ENCODE measurements at regions not wholly inside any gene's neighbourhood (a gene's known extent, or its start where the extent isn't known, plus 50 kb on each side); places are given as distances from the start of the nearest gene placed in this dataset.
A peak's percentile ranks its signal among the peaks of the same experiment; 100 is the strongest.

GRCh38 chr9:109953300-109953699 is 173.3 kb downstream of the PALM2AKAP2 start:
- DNase-seq: no peak

GRCh38 chr9:109953813-109954497 is 174.0 kb downstream of the PALM2AKAP2 start:
- DNase-seq: no peak

- DNase-seq: peak in 2 of 3 experiments; percentile 29 to 77
Observed at GRCh38 chr9:109956717-109957440, 176.9 kb downstream of the PALM2AKAP2 start.

GRCh38 chr9:109959679-109960078 is 179.7 kb downstream of the PALM2AKAP2 start:
- no peak for DNase-seq

- DNase-seq: no peak
Observed at GRCh38 chr9:109961626-109962025, 181.6 kb downstream of the PALM2AKAP2 start.

GRCh38 chr9:109962215-109962614 is 182.2 kb downstream of the PALM2AKAP2 start:
- DNase-seq: no peak

DNA sequence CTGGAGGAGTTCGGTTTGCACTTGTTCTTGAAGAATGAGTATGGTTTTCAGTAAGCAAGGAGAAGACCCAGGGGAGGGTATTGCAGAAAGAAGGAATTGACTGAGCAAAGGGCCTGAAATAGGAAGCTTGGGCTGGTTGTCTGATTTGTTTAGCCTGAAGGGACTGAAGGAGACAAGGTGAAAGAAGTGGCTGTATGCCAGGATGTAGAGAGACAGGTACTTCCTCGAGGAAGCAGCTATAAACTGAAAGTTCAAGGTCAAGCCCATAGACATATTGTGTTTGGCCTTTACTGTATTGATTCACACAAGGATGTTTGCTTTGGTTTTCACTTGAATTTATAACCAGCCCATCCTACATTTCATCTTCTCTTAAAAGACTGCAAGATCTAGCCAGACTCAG is 183.1 kb downstream of the PALM2AKAP2 start:
- no peak for DNase-seq

DNA sequence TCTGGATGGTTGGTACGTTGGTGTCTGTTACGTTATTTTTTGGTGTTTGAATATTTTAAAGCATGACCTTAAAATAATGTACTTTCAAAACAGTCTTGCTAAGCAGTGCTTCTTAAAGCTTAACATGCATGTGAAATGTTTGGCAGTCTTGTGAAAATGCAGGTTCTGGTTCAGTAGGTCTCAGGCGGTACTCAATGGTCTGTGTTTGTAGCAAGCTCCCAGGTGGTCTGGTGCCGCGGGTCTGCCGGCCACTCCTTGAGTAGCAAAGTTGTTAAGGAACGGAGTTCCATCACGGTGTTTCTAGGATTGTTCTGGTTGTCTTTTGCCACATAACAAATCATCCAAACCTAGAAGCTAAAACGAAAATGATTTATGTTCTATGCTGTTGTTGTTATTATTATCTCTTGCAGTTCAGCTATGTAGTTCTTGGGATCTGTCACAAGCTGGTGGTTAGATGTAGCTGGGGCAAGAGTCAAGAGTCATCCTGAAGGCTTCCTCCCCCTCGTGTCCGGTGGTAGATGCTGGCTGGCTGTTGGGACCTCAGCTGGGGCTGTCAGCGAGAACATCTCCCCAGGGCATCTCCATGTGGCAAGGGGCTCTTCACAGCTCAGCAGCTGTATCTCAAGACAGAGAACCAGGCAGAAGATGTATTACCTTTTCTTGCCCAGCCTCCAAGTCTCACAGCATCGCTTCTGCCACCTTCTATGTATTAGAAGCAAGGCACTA is 186.8 kb downstream of the PALM2AKAP2 start:
- DNase-seq: no peak

DNA sequence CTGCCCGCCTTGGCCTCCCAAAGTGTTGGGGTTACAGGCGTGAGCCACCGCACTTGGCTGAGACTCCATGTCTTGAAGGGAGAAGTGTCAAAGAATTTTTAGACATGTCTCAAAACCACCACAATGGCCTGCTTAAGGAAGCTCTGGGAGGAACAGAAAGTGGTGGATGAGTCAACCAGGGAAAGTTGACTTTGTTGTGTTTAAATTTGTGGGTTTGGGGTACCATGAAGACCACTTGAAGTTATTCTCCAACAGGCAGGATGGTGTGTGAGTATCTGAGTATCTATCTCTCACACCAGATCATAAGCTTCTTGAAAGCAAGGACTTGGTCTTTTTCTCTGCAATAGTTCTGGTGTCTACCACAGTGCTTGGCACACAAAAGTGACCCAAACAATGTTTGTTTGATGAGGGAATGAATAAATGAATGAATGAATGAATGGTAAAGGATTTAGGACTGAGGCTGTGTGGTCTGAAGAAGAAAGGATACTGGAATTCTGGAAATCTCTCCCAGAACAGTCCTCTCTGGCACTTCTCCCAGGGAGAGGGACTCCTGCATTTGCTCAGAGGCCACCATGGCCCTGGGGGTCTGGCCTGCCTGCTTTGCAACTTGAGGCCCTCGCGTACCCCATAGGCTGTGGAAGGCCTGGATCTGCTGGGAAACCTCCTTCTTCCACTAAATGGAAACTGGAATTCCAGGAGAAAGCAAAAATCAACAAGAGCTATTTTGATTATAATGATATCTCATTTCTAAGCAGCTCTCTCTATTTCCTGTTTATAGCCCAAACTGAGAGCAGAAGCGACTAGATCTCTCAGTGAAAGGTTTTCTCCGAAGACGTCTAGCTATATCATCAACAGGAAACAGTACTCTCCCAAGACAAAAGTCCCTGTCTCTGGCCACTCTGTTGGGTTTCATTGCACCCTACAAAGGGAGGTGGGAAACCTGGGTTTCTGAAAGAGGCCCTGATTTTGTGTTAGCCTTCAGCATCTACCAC is 187.9 kb downstream of the PALM2AKAP2 start:
- DNase-seq: no peak

DNA sequence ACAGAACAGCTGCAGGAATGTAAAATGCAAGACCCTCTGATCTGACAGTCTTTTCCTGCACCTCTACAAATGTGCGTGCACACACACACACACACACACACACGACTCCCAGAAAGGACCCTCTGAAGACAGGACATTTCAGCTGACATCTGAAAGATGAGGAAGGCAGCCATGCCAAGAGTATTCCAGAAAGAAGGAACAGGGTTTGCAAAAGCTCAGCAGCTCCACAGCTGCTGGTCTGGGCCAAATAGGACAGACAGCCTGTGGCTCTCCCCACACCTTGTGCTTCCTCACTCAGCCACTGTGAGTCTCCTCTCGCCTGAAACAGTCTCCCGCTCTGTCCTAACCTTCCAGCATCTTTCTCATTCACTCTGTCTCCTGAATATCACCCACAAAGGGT is 189.0 kb downstream of the PALM2AKAP2 start:
- peak in 1 of 3 experiments; percentile 25 for DNase-seq

- DNase-seq: no peak
Observed at GRCh38 chr9:109969573-109970237, 189.7 kb downstream of the PALM2AKAP2 start.

DNA sequence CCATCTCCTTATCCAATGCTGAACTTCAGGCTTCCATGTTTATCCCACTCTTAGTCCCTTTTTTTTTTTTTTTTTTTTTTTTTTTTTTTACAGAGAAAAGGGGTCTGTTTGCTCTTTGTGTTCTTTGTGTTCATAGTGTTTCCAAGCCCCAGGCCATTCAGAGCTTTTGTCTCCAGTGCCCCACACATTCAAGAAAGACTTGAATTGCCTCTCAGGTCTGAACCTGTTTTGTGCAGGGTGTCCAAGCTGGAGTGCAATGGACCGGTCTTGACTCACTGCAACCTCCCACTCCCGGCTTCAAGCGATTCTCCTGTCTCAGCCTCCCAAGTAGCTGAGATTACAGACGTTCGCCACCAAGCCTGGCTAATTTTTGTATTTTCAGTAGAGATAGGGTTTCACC is 191.2 kb downstream of the PALM2AKAP2 start:
- DNase-seq: peak in 1 of 3 experiments; percentile 38

DNA sequence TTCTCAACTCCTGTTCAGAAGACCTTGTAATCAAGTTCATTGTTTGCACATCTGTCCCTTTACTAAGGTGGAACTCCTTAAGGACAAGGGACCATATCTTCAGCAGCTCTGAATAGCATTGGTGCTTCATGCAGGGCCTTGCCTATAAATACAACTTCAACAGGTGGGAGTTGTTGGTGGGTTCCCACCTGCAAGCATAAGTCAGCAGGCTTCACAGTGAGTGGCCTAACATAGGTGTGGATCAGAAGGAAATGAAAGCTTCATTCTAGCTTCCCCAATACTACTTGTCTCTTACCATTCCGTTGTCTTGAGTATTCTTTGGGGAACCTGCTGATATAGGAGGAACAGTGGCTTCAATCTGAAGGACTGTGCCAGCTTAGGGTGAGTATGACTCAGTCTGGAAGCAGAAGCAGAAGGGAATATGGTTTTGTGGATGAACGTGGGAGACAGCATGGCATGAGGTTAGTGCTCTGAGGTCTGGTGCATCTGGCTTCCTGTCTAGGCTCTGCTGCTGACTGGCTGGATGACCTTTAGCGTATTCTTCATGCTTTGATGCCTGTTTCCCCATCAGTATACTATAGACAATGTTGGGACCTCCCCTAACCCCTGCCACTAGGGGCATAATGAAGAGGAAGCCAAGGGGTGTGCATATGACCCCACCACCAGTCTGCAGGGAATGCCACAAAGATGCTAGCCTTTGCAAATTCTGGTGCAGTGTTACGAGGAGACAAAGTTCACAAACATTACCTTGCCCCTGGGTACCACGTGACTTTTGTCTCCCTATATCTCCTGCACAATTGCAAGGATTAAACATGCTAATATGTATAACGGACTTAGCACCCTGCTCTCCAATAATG is 192.3 kb downstream of the PALM2AKAP2 start:
- DNase-seq: no peak

DNA sequence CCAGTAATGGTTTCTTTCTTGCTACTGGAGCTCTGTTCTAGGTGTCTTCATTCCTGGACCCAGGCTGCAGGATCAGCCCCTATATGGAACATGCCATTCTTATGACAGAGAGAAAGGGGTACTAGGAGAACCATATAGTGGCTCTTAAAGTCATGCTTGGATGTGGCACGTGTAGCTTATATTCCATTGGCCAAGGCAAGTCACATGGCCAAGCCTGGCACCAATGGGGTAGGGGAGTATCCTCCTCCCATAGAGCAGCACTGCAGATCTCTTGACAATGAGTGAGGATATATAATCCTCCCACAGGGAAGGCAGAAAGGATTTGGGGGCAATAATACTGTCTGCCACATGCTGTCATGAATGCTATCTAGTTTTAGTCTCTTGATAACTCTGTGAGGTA is 193.3 kb downstream of the PALM2AKAP2 start:
- no peak for DNase-seq

DNA sequence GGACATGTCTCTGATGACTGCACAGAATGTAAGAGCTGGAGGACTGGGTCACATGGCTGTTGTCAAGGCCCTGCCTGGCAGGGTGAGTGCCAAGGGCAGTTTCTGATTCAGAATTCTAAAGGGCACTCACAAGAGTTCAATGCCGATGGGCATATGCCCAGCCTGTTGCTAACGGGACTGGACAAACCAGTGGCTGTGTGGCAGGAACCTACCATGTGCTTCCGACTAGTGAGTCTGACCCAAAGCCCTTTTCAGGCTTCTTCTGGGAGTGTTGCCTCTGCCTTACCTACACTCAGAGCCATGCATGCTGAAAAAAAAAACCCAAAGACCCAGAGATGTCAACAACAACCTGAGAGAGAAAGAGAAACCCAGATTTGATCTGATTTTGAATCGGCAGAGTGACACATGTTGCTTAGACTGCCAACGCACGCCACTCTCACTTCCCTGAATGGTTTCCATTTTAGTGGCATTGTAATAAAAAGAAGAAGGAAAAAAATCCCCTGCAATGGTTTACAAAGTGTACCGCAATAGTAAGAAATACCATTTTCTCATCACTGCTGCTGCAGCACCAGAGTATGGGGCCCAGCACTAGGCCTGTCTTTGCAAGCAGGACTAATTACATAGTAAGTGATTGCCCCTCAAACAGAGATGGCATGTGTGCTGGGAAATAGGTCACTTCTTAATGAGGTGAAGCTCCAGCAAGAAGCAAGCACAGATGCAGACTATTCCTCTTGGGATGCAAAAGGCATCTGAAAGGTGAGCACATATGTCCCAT is 194.3 kb downstream of the PALM2AKAP2 start:
- no peak for DNase-seq

DNA sequence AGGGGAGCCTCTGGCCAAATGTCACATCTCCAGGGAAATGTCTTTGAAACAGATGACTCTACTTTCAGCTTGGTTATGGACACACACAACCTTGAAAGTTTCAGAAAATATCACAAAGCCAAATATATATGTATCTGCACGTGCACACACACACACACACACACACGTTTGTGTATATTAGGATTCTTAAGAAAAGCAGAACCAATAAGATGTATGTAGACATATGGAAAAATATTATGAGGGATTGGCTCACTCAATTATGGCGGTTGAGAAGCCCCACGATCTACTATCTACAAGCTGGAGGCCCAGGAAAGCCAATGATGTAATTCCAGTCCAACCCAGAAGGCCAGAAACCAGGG is 194.9 kb downstream of the PALM2AKAP2 start:
- no peak for DNase-seq

- no peak for DNase-seq
Observed at GRCh38 chr9:109975574-109976295, 195.7 kb downstream of the PALM2AKAP2 start.

DNA sequence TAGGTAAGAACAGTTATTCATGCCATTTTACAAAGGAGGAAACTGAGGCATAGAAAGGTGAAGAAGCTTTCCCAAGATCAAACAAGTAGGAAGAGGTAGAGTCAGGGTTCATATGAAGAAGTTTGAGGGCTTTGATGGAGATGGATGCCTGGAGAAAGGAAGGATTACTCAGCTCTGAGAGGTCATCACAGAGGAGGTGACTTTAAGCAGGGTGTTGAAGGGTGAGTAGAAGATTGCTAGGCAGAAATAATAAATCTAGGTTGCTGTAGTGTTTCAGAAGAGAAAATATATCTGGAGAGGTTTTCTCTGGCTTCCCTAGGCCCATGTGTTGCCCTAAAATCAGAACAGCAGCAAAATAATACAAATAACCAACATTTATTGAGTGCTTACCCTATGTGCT is 196.3 kb downstream of the PALM2AKAP2 start:
- no peak for DNase-seq

GRCh38 chr9:109977521-109977920 is 197.5 kb downstream of the PALM2AKAP2 start:
- DNase-seq: no peak

DNA sequence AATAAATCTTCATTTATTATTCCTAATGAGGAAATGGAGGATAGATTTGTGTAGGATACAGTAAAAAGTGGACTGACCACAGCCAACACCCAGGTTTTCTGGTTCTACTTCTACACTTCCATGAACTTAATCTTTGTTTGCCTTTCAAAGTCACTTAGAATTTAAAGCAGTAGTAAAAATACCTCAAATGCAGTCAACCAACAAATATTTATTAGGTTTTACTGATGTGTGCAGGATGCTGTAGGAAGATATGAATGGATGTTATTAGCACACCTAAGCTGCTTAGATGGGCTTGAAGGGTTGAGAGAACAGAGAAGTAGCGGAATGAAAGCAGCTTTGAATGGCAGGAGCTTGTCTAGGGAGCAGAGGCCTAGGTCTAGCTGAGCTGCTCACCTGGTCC is 201.1 kb downstream of the PALM2AKAP2 start:
- DNase-seq: no peak

Measured in NCI-H1417 (cell line).